GM12878 (cell line): ENCODE measurements at regions not wholly inside any gene's neighbourhood (a gene's known extent, or its start where the extent isn't known, plus 50 kb on each side); places are given as distances from the start of the nearest gene placed in this dataset.

Experiments
- ATAC-seq: fragments of 200-7000 bp; cut with Tn5 transposase; 3 replicates; pipeline ENCODE4 v1.9.1; 2020; ENCODE audit warnings: mild to moderate bottlenecking, moderate library complexity
- BruUV-seq: library from RNA; stranded (reverse); fragments of 400-500 nt; replicated peaks from 2 replicates; lab custom pipeline; 2021; lab: Mats Ljungman, UMichigan
- CTCF ChIA-PET: fragments of 300-600 bp; sonication (Branson Sonifier 250); formaldehyde crosslinking; extraction: SDS; loops from one replicate; lab custom pipeline; 2021; ENCODE audit warnings: inconsistent platforms; lab: Yijun Ruan, JAX
- POLR2A ChIA-PET: fragments of 350-600 bp; formaldehyde crosslinking; extraction: SDS; loops from one replicate; lab custom pipeline; 2021; ENCODE audit warnings: inconsistent platforms; lab: Charles Lee
- RAD21 ChIA-PET: fragments of 300-600 bp; sonication (Branson Sonifier 250); formaldehyde crosslinking; loops from one replicate; lab custom pipeline; 2023; ENCODE audit warnings: antibody characterized with exemption; ENCODE audit not compliant: unreplicated experiment; lab: Charles Lee
- SMC1A ChIA-PET: fragments of 300-600 bp; sonication (Branson Sonifier 250); formaldehyde crosslinking; loops from one replicate; lab custom pipeline; 2023; ENCODE audit not compliant: unreplicated experiment, uncharacterized antibody; lab: Charles Lee
- DNase-seq: peaks from one replicate; pipeline ENCODE4 v3.0.0-alpha.2; 2011; ENCODE audit warnings: low read depth, low spot score
- FAIRE-seq: peaks from 3 replicates; lab custom pipeline; 2011; peaks lifted over from hg19 to GRCh38; lab: Jason Lieb, UNC
- H2AFZ ChIP-seq: 2 replicates; pipeline ENCODE4 v1.6.0; 2011; ENCODE audit warnings: low read depth, low read length, control low read depth; ENCODE audit not compliant: control insufficient read depth
- H3K27ac ChIP-seq: 2 replicates; pipeline ENCODE4 v1.5.1; 2011; ENCODE audit warnings: control low read depth; ENCODE audit not compliant: control insufficient read depth, insufficient read depth
- H3K27me3 ChIP-seq, 2 experiments: replicated peaks in 1 of 2; 2 replicates each; pipeline versions ENCODE4 v1.6.0 to v1.6.1; 2011; ENCODE audit warnings: low read length in 1 of 2; ENCODE audit not compliant: control insufficient read depth in 2 of 2, insufficient read depth in 2 of 2
- H3K36me3 ChIP-seq, 2 experiments: 2 replicates each; pipeline ENCODE4 v1.5.1; 2011; ENCODE audit warnings: low read length in 1 of 2; ENCODE audit not compliant: control insufficient read depth in 2 of 2, insufficient read depth in 2 of 2
- H3K4me1 ChIP-seq: 2 replicates; pipeline ENCODE4 v1.6.1; 2011; ENCODE audit warnings: mild to moderate bottlenecking, low read length, moderate library complexity, mixed read lengths; ENCODE audit not compliant: control insufficient read depth, insufficient read depth
- H3K4me2 ChIP-seq: 2 replicates; pipeline ENCODE4 v1.6.0; 2011; ENCODE audit warnings: control low read depth; ENCODE audit not compliant: control insufficient read depth, insufficient read depth
- H3K4me3 ChIP-seq: fragments of 200-600 bp; sonication (generic); 2 replicates; pipeline ENCODE4 v1.5.1; 2016
- H3K79me2 ChIP-seq: 2 replicates; pipeline ENCODE4 v1.6.0; 2011; ENCODE audit warnings: low read length; ENCODE audit not compliant: control insufficient read depth, insufficient read depth
- H3K9ac ChIP-seq: 2 replicates; pipeline ENCODE4 v1.8.0; 2011; ENCODE audit warnings: low read length, control low read depth, mixed read lengths; ENCODE audit not compliant: control insufficient read depth, insufficient read depth
- H3K9me3 ChIP-seq: replicated peaks from 3 replicates; pipeline ENCODE4 v1.5.1; 2011; ENCODE audit warnings: mild to moderate bottlenecking, low read length; ENCODE audit not compliant: control insufficient read depth, insufficient read depth
- H4K20me1 ChIP-seq: 2 replicates; pipeline ENCODE4 v1.6.0; 2011; ENCODE audit not compliant: control insufficient read depth, insufficient read depth
- EED ChIP-seq: sonication (generic); IDR thresholded peaks from 2 replicates; pipeline ENCODE4 v1.6.1; 2016; ENCODE audit warnings: antibody characterized with exemption, low read depth
- EGR1 ChIP-seq, 2 experiments: IDR thresholded peaks; 1 replicate in 1 of 2; 2 replicates in 1 of 2; pipeline ENCODE4 v1.6.1; 2011 to 2012; ENCODE audit warnings: low read depth in 2 of 2, low read length in 2 of 2, borderline replicate concordance in 1 of 2, mild to moderate bottlenecking in 1 of 2, moderate library complexity in 1 of 2
- FOXM1 ChIP-seq: IDR thresholded peaks from 2 replicates; pipeline ENCODE4 v1.6.1; 2012; ENCODE audit warnings: low read depth, mild to moderate bottlenecking, inconsistent platforms, low read length, moderate library complexity
- HCFC1 ChIP-seq: fragments of 150-350 bp; IDR thresholded peaks from 2 replicates; pipeline ENCODE4 v1.6.1; 2014; ENCODE audit warnings: low read length
- MEF2A ChIP-seq: IDR thresholded peaks from 2 replicates; pipeline ENCODE4 v1.6.1; 2011; ENCODE audit warnings: low read depth, mild to moderate bottlenecking, low read length, moderate library complexity; ENCODE audit not compliant: insufficient read depth
- PKNOX1 ChIP-seq: fragments of 450-650 bp; IDR thresholded peaks from 2 replicates; pipeline ENCODE4 v1.6.1; 2016; ENCODE audit warnings: mild to moderate bottlenecking
- PML ChIP-seq: IDR thresholded peaks from 2 replicates; pipeline ENCODE4 v1.6.1; 2012; ENCODE audit warnings: low read length, inconsistent platforms
- POU2F2 ChIP-seq: IDR thresholded peaks from 3 replicates; pipeline ENCODE4 v1.6.1; 2011; ENCODE audit warnings: low read depth, mild to moderate bottlenecking, low read length, borderline replicate concordance
- RAD21 ChIP-seq: IDR thresholded peaks from 2 replicates; pipeline ENCODE4 v1.6.1; 2011; ENCODE audit warnings: mild to moderate bottlenecking, low read depth, low read length, moderate library complexity; ENCODE audit not compliant: insufficient read depth
- RELB ChIP-seq: fragments of 450-650 bp; IDR thresholded peaks from 2 replicates; pipeline ENCODE4 v1.6.1; 2017; ENCODE audit warnings: low read depth, mild to moderate bottlenecking, moderate library complexity
- SMARCA5 ChIP-seq: fragments of 450-650 bp; IDR thresholded peaks from 2 replicates; pipeline ENCODE4 v1.6.1; 2017; ENCODE audit warnings: mild to moderate bottlenecking
- WGBS: methylation state at CpG from one replicate; pipeline ENCODE4 v1.1.6; 2016; ENCODE audit warnings: low lambda C conversion rate; ENCODE audit not compliant: insufficient replicate concordance, insufficient coverage; ENCODE audit errors: missing lambda C conversion rate; 5-methylcytosine and 5-hydroxymethylcytosine counted together
- in situ Hi-C: fragments of 300-500 bp; cut with MboI; formaldehyde crosslinking; loops from 9 replicates; pipeline ENCODE4 v1.14.3; 2018; ENCODE audit warnings: mixed read lengths
- intact Hi-C: fragments of 100-400 bp; cut with micrococcal nuclease; formaldehyde crosslinking; loops from one replicate; pipeline ENCODE4 v1.14.2; 2022; ENCODE audit not compliant: unreplicated experiment
- TF ChIP-seq, protein P1 (sequence below): fragments of 450-650 bp; IDR thresholded peaks from 2 replicates; pipeline ENCODE4 v1.6.1; 2017; ENCODE audit warnings: mild to moderate bottlenecking, moderate library complexity

DNA sequence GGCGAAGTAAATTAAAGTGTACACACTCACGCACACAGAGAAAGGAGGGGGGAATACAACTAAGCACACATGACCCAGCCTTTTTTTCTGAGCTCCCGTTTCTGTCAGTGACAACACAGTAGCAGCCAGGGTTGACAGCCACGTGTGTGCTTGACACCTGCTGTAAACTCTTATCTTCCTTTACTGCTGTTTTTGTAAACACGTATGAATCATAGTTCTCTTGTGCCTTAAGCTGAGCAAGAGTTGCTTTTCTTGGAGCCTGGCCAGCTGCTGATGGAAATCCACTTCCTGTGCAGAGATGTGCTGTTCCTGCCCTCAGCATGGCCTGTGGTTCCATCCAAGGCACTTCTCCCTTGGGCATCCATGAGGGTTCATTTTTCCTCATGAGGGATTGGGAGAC is 561.9 kb downstream of the GALR1 start:
- ChIA-PET SMC1A (no interaction called here), CTCF (no interaction called here), RAD21 (no interaction called here), POLR2A (no interaction called here)
- Histone ChIP-seq H3K79me2 (no peaks in the 10 kb centered on the region), H3K9me3 (no peaks in the 10 kb centered on the region), H3K9ac (no peak overlapping the region), H3K4me3 (no peak overlapping the region), H4K20me1 (no peaks in the 10 kb centered on the region), H3K27ac (no peak overlapping the region), H3K27me3 (no peaks in the 10 kb centered on the region), H3K4me1 (no peaks in the 10 kb centered on the region), H3K4me2 (no peak overlapping the region), H3K36me3 (no peaks in the 10 kb centered on the region), H2AFZ (no peak overlapping the region)
- no peak for TF ChIP-seq PKNOX1
- TF ChIP-seq EED = no peak
- no peak for TF ChIP-seq FOXM1
- no peak for TF ChIP-seq POU2F2
- TF ChIP-seq PML = no peak
- no peak for TF ChIP-seq HCFC1
- no peak for TF ChIP-seq RAD21
- TF ChIP-seq MEF2A = no peak
- no peak for TF ChIP-seq RELB
- TF ChIP-seq EGR1 (IDR thresholded peaks at IDR 0.05; ENCODE audit: borderline replicate concordance in 1 of 2, low read depth in 2 of 2, low read length in 2 of 2) = no peak
- no peak for TF ChIP-seq SMARCA5
- TF ChIP-seq, protein P1, sequence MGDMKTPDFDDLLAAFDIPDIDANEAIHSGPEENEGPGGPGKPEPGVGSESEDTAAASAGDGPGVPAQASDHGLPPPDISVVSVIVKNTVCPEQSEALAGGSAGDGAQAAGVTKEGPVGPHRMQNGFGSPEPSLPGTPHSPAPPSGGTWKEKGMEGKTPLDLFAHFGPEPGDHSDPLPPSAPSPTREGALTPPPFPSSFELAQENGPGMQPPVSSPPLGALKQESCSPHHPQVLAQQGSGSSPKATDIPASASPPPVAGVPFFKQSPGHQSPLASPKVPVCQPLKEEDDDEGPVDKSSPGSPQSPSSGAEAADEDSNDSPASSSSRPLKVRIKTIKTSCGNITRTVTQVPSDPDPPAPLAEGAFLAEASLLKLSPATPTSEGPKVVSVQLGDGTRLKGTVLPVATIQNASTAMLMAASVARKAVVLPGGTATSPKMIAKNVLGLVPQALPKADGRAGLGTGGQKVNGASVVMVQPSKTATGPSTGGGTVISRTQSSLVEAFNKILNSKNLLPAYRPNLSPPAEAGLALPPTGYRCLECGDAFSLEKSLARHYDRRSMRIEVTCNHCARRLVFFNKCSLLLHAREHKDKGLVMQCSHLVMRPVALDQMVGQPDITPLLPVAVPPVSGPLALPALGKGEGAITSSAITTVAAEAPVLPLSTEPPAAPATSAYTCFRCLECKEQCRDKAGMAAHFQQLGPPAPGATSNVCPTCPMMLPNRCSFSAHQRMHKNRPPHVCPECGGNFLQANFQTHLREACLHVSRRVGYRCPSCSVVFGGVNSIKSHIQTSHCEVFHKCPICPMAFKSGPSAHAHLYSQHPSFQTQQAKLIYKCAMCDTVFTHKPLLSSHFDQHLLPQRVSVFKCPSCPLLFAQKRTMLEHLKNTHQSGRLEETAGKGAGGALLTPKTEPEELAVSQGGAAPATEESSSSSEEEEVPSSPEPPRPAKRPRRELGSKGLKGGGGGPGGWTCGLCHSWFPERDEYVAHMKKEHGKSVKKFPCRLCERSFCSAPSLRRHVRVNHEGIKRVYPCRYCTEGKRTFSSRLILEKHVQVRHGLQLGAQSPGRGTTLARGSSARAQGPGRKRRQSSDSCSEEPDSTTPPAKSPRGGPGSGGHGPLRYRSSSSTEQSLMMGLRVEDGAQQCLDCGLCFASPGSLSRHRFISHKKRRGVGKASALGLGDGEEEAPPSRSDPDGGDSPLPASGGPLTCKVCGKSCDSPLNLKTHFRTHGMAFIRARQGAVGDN = no peak
- ATAC-seq (no peak), FAIRE-seq (no peak), DNase-seq (no peak)
- WGBS = 5% methylated on average over 5 of the region's 5 CpGs
- intact Hi-C loops (no loop called here), in situ Hi-C loops (no loop called here)
- no TSS peak for BruUV-seq
